IPS DF 6.9 (cell line): ENCODE measurements at regions not wholly inside any gene's neighbourhood (a gene's known extent, or its start where the extent isn't known, plus 50 kb on each side); places are given as distances from the start of the nearest gene placed in this dataset.

Source experiments
- DNase-seq: peaks from one replicate; pipeline ENCODE4 v3.0.0-alpha.2; 2013; ENCODE audit warnings: low read depth, low spot score
- H3K27ac ChIP-seq: one replicate; pipeline ENCODE4 v1.5.1; 2013; ENCODE audit warnings: low read length, control low read depth
- H3K27me3 ChIP-seq: 2 replicates; pipeline ENCODE4 v1.6.1; 2013; ENCODE audit warnings: mild to moderate bottlenecking, low read length; ENCODE audit not compliant: control insufficient read depth, insufficient read depth
- H3K36me3 ChIP-seq: 2 replicates; pipeline ENCODE4 v1.6.1; 2013; ENCODE audit warnings: low read length; ENCODE audit not compliant: control insufficient read depth, insufficient read depth
- H3K4me1 ChIP-seq: 2 replicates; pipeline ENCODE4 v1.6.1; 2013; ENCODE audit warnings: low read length; ENCODE audit not compliant: control insufficient read depth, insufficient read depth
- H3K4me3 ChIP-seq: 2 replicates; pipeline ENCODE4 v1.5.1; 2013; ENCODE audit warnings: mild to moderate bottlenecking, low read length
- H3K9me3 ChIP-seq: 2 replicates; pipeline ENCODE4 v1.6.1; 2013; ENCODE audit warnings: low read length, inconsistent platforms; ENCODE audit not compliant: control insufficient read depth, insufficient read depth
- WGBS: extraction: QIAGEN DNeasy Blood & Tissue Kit; methylation state at CpG from one replicate; pipeline ENCODE4 v1.1.7; 2013; ENCODE audit warnings: mixed read lengths, missing lambda C conversion rate; ENCODE audit not compliant: insufficient read length, insufficient coverage; 5-methylcytosine and 5-hydroxymethylcytosine counted together

- no peak for DNase-seq
- no peak overlapping the region for H3K27ac ChIP-seq
- H3K27me3 ChIP-seq, result no peaks in the 10 kb centered on the region
- WGBS, result no CpG with 5 or more reads among the region's 9 CpGs
- H3K4me1 ChIP-seq, result 0 out of 2 replicates have a peak, but pooled peaks cover 1% of the 10 kb centered on the region
- no peaks in the 10 kb centered on the region for H3K36me3 ChIP-seq
- H3K9me3 ChIP-seq, result no peaks in the 10 kb centered on the region
- no peak overlapping the region for H3K4me3 ChIP-seq
Observed at GRCh38 chr5:135211083-135211790, 177.2 kb upstream of the PITX1 start.

GRCh38 chr5:135210286-135211055, 176.4 kb upstream of the PITX1 start:
- Histone ChIP-seq H3K4me3 (no peak overlapping the region), H3K9me3 (no peaks in the 10 kb centered on the region), H3K27ac (no peak overlapping the region), H3K4me1 (0 out of 2 replicates have a peak, but pooled peaks cover 1% of the 10 kb centered on the region), H3K27me3 (no peaks in the 10 kb centered on the region), H3K36me3 (no peaks in the 10 kb centered on the region)
- no CpG with 5 or more reads among the region's 10 CpGs for WGBS
- DNase-seq, result no peak

- H3K4me3 ChIP-seq, result no peak overlapping the region
- H3K27me3 ChIP-seq, result no peaks in the 10 kb centered on the region
- WGBS, result no CpG with 5 or more reads among the region's 11 CpGs
- DNase-seq, result no peak
- no peak overlapping the region for H3K27ac ChIP-seq
- no peaks in the 10 kb centered on the region for H3K36me3 ChIP-seq
- no peaks in the 10 kb centered on the region for H3K9me3 ChIP-seq
- 0 out of 2 replicates have a peak, but pooled peaks cover 1% of the 10 kb centered on the region for H3K4me1 ChIP-seq
Observed at GRCh38 chr5:135208903-135209721, 175.1 kb upstream of the PITX1 start.

GRCh38 chr5:135208555-135208902, 174.5 kb upstream of the PITX1 start:
- H3K27ac ChIP-seq, result no peak overlapping the region
- no peaks in the 10 kb centered on the region for H3K27me3 ChIP-seq
- 0 out of 2 replicates have a peak, but pooled peaks cover 1% of the 10 kb centered on the region for H3K4me1 ChIP-seq
- DNase-seq, result no peak
- no peak overlapping the region for H3K4me3 ChIP-seq
- H3K9me3 ChIP-seq, result no peaks in the 10 kb centered on the region
- no peaks in the 10 kb centered on the region for H3K36me3 ChIP-seq
- no CpG with 5 or more reads among the region's 2 CpGs for WGBS

GRCh38 chr5:135207866-135208265, 173.8 kb upstream of the PITX1 start:
- H3K4me1 ChIP-seq, result 0 out of 2 replicates have a peak, but pooled peaks cover 1% of the 10 kb centered on the region
- no peak overlapping the region for H3K4me3 ChIP-seq
- H3K27me3 ChIP-seq, result no peaks in the 10 kb centered on the region
- WGBS, result no CpG with 5 or more reads among the region's 6 CpGs
- H3K27ac ChIP-seq, result no peak overlapping the region
- H3K36me3 ChIP-seq, result no peaks in the 10 kb centered on the region
- DNase-seq, result no peak
- no peaks in the 10 kb centered on the region for H3K9me3 ChIP-seq

- Histone ChIP-seq H3K4me1 (no peaks in the 10 kb centered on the region), H3K36me3 (no peaks in the 10 kb centered on the region), H3K4me3 (no peak overlapping the region), H3K9me3 (no peaks in the 10 kb centered on the region), H3K27me3 (no peaks in the 10 kb centered on the region), H3K27ac (no peak overlapping the region)
- no CpG with 5 or more reads among the region's 3 CpGs for WGBS
- DNase-seq, result no peak
Observed at GRCh38 chr5:135206862-135207261, 172.8 kb upstream of the PITX1 start.

GRCh38 chr5:135205632-135206349, 171.8 kb upstream of the PITX1 start:
- no CpG with 5 or more reads among the region's 3 CpGs for WGBS
- Histone ChIP-seq H3K27ac (no peak overlapping the region), H3K36me3 (no peaks in the 10 kb centered on the region), H3K27me3 (no peaks in the 10 kb centered on the region), H3K4me3 (no peak overlapping the region), H3K4me1 (no peaks in the 10 kb centered on the region), H3K9me3 (no peaks in the 10 kb centered on the region)
- DNase-seq, result no peak

GRCh38 chr5:135204151-135204600, 170.1 kb upstream of the PITX1 start:
- no peak for DNase-seq

GRCh38 chr5:135203593-135204036, 169.6 kb upstream of the PITX1 start:
- DNase-seq, result no peak
- no CpG with 5 or more reads among the region's 4 CpGs for whole genome bisulfite sequencing

More at GRCh38 chr5:135204151-135204600, 170.1 kb upstream of the PITX1 start:
- Histone ChIP-seq H3K27ac (no peak overlapping the region), H3K4me1 (no peaks in the 10 kb centered on the region), H3K27me3 (no peaks in the 10 kb centered on the region), H3K36me3 (no peaks in the 10 kb centered on the region), H3K9me3 (no peaks in the 10 kb centered on the region), H3K4me3 (no peak overlapping the region)
- WGBS, result no CpG with 5 or more reads among the region's 1 CpG

GRCh38 chr5:135203019-135203418, 169.0 kb upstream of the PITX1 start:
- Histone ChIP-seq H3K4me1 (no peaks in the 10 kb centered on the region), H3K27me3 (no peaks in the 10 kb centered on the region), H3K27ac (no peak overlapping the region), H3K36me3 (no peaks in the 10 kb centered on the region), H3K9me3 (no peaks in the 10 kb centered on the region), H3K4me3 (no peak overlapping the region)
- no peak for DNase-seq
- 100% methylated on average over 2 of the region's 2 CpGs for WGBS

More at GRCh38 chr5:135203593-135204036, 169.6 kb upstream of the PITX1 start:
- no peaks in the 10 kb centered on the region for H3K9me3 ChIP-seq
- H3K36me3 ChIP-seq, result no peaks in the 10 kb centered on the region
- H3K4me3 ChIP-seq, result no peak overlapping the region
- H3K27me3 ChIP-seq, result no peaks in the 10 kb centered on the region
- H3K4me1 ChIP-seq, result no peaks in the 10 kb centered on the region
- H3K27ac ChIP-seq, result no peak overlapping the region
